ENCODE measurements at regions not wholly inside any gene's neighbourhood (a gene's known extent, or its start where the extent isn't known, plus 50 kb on each side); places are given as distances from the start of the nearest gene placed in this dataset.

- Mint-ChIP-seq H3K36me3 (no peaks in the 10 kb centered on the region), H3K27ac (no peak overlapping the region), H3K27me3 (no peaks in the 10 kb centered on the region), H3K9me3 (peaks cover 4% of the 10 kb centered on the region), H3K4me1 (ENCODE audit: unreplicated experiment) (no peaks in the 10 kb centered on the region), H3K4me3 (no peak overlapping the region)
- TF ChIP-seq CTCF (conservative IDR thresholded peaks at IDR 0.05): no peak
- no peak for DNase-seq (ENCODE audit: extremely low spot score, unreplicated experiment)
These were observed 55.2 kb upstream of the CNTN6 start for GRCh38 chr3:1037631-1038030.

Measured in type B pancreatic cell (in vitro differentiated cells).